Adrenal gland (tissue), 5 donors: ENCODE measurements at regions not wholly inside any gene's neighbourhood (a gene's known extent, or its start where the extent isn't known, plus 50 kb on each side); places are given as distances from the start of the nearest gene placed in this dataset.

ENCODE experiments used
- CTCF ChIP-seq, 6 experiments: fragments of 450-650 bp in 4 of 6; fragments of 200-600 bp in 2 of 6; sonication (generic) in 1 of 6; IDR thresholded peaks; 1 replicate in 5 of 6; 2 replicates in 1 of 6; pipeline versions ENCODE4 v1.5.1 to v1.8.0; 2016 to 2021; ENCODE audit warnings: antibody characterized with exemption in 6 of 6, mild to moderate bottlenecking in 2 of 6, moderate library complexity in 1 of 6
- POLR2A ChIP-seq, 2 donors: fragments of 450-650 bp; IDR thresholded peaks; one replicate each; pipeline ENCODE4 v1.6.1; 2017; ENCODE audit warnings: antibody characterized with exemption in 2 of 2, mild to moderate bottlenecking in 2 of 2, moderate library complexity in 1 of 2
- donor health status: DM: no; HTN: no; CAD: no.

- TF ChIP-seq CTCF (IDR thresholded peaks at IDR 0.05) (no peak), POLR2A (IDR thresholded peaks at IDR 0.05) (no peak)
Observed at GRCh38 chr3:25266677-25267076, 161.4 kb upstream of the RARB start.
